Gastroesophageal sphincter (tissue), 4 donors: ENCODE measurements at regions not wholly inside any gene's neighbourhood (a gene's known extent, or its start where the extent isn't known, plus 50 kb on each side); places are given as distances from the start of the nearest gene placed in this dataset.

Experiments
- ATAC-seq: fragments of 150-250 bp; one replicate; pipeline ENCODE4 v1.9.1; 2016; ENCODE audit warnings: mild to moderate bottlenecking, moderate library complexity
- H3K27ac ChIP-seq, 4 donors: fragments of 200-600 bp; sonication (generic) in 3 of 4; 1 replicate in 3 of 4; 2 replicates in 1 of 4; pipeline ENCODE4 v1.5.1; 2016 to 2019
- H3K27me3 ChIP-seq: fragments of 200-600 bp; sonication (generic); one replicate; pipeline ENCODE4 v1.5.1; 2019
- H3K36me3 ChIP-seq, 2 donors: fragments of 200-600 bp; sonication (generic); one replicate each; pipeline ENCODE4 v1.5.1; 2019; ENCODE audit warnings: control low read depth in 1 of 2
- H3K4me1 ChIP-seq, 3 donors: fragments of 200-600 bp; sonication (generic); 1 replicate in 2 of 3; 2 replicates in 1 of 3; pipeline ENCODE4 v1.5.1; 2016 to 2019; ENCODE audit warnings: control low read depth in 2 of 3
- H3K4me3 ChIP-seq, 2 donors: fragments of 200-600 bp; sonication (generic); one replicate each; pipeline ENCODE4 v1.5.1; 2019; ENCODE audit warnings: mild to moderate bottlenecking in 1 of 2, moderate library complexity in 1 of 2
- H3K9me3 ChIP-seq, 3 donors: fragments of 200-600 bp; sonication (generic); one replicate each; pipeline ENCODE4 v1.5.1; 2017 to 2019; ENCODE audit warnings: control low read depth in 2 of 3
- EP300 ChIP-seq: sonication (generic); formaldehyde crosslinking; IDR thresholded peaks from one replicate; pipeline ENCODE4 v1.6.1; 2017; ENCODE audit warnings: antibody characterized with exemption, mild to moderate bottlenecking
- POLR2A ChIP-seq, 2 donors: fragments of 450-650 bp; IDR thresholded peaks; one replicate each; pipeline ENCODE4 v1.6.1; 2017; ENCODE audit warnings: antibody characterized with exemption in 2 of 2, mild to moderate bottlenecking in 2 of 2, moderate library complexity in 1 of 2
- POLR2AphosphoS5 ChIP-seq: sonication (generic); formaldehyde crosslinking; IDR thresholded peaks from one replicate; pipeline ENCODE4 v1.6.1; 2017; ENCODE audit warnings: antibody characterized with exemption
- WGBS, 2 donors: methylation state at CpG; one replicate each; pipeline ENCODE4 v1.1.5; 2018; ENCODE audit warnings: low coverage in 1 of 2; 5-methylcytosine and 5-hydroxymethylcytosine counted together
- TF ChIP-seq, protein P1 (sequence below), 4 experiments: fragments of 200-600 bp in 2 of 4; fragments of 450-650 bp in 2 of 4; sonication (generic) in 1 of 4; IDR thresholded peaks; one replicate each; pipeline ENCODE4 v1.5.1; 2017 to 2019; ENCODE audit warnings: antibody characterized with exemption in 4 of 4, mild to moderate bottlenecking in 2 of 4, moderate library complexity in 2 of 4

DNA sequence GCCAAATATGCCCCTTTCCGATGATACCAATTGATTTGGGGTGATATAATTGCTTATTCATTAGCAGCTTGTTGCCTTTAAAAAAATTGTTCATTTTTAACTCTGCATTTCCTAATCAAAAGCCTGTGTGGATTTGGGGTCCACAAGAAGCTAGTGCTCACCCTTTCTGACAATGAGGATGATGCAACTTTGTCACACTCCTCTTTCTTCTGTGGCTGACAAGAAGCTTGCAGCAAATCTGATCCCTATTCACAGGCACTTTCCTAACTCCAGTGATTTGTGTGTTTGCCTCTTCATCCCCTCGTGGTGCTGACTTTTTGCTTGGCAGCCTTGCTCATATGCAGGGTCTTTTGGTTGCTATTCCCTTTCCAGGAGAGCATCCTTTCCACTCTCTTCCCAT, 182.7 kb upstream of the LDB2 start:
- no peaks in the 10 kb centered on the region for H3K9me3 ChIP-seq
- TF ChIP-seq, protein P1, sequence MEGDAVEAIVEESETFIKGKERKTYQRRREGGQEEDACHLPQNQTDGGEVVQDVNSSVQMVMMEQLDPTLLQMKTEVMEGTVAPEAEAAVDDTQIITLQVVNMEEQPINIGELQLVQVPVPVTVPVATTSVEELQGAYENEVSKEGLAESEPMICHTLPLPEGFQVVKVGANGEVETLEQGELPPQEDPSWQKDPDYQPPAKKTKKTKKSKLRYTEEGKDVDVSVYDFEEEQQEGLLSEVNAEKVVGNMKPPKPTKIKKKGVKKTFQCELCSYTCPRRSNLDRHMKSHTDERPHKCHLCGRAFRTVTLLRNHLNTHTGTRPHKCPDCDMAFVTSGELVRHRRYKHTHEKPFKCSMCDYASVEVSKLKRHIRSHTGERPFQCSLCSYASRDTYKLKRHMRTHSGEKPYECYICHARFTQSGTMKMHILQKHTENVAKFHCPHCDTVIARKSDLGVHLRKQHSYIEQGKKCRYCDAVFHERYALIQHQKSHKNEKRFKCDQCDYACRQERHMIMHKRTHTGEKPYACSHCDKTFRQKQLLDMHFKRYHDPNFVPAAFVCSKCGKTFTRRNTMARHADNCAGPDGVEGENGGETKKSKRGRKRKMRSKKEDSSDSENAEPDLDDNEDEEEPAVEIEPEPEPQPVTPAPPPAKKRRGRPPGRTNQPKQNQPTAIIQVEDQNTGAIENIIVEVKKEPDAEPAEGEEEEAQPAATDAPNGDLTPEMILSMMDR (IDR thresholded peaks at IDR 0.05), result no peak
- TF ChIP-seq POLR2A (IDR thresholded peaks at IDR 0.05), result no peak
- no peak for TF ChIP-seq EP300
- no peak for TF ChIP-seq POLR2AphosphoS5
- ATAC-seq, result no peak
- H3K27ac ChIP-seq, result no peak overlapping the region
- no peaks in the 10 kb centered on the region for H3K4me1 ChIP-seq
- no peaks in the 10 kb centered on the region for H3K27me3 ChIP-seq
- no peaks in the 10 kb centered on the region for H3K36me3 ChIP-seq
- 56 to 69% methylated on average over 2 of the region's 2 CpGs for WGBS, 2 donors
- no peak overlapping the region for H3K4me3 ChIP-seq

DNA sequence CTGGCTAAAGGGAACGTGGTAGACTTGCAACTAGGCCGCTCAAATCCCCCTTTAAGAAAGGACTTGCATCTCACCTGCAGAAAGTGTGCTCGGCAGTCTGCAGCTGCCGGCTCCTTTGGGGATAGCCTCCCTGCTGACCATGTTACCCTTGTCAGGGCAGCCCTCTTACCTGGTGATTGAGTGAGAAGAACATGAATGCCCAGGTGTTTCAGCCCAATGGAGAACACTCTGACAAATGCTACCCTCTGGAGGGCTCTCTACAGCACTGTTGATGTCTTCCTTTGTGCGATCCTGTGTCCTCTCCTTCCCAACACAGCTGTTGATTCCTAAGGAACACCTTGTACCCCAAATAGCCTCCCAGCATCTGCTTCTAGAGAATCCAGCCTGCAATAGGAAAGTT, 178.7 kb upstream of the LDB2 start:
- ATAC-seq, result no peak
- H3K4me1 ChIP-seq, result no peaks in the 10 kb centered on the region
- no peak overlapping the region for H3K27ac ChIP-seq
- H3K27me3 ChIP-seq, result no peaks in the 10 kb centered on the region
- TF ChIP-seq EP300 (no peak), POLR2A (IDR thresholded peaks at IDR 0.05) (no peak), POLR2AphosphoS5 (no peak)
- TF ChIP-seq, protein P1 (IDR thresholded peaks at IDR 0.05), result no peak
- no peaks in the 10 kb centered on the region for H3K9me3 ChIP-seq
- H3K4me3 ChIP-seq, result no peak overlapping the region
- WGBS, 2 donors, result 83 to 92% methylated on average over 1 to 4 of the region's 5 CpGs
- no peaks in the 10 kb centered on the region for H3K36me3 ChIP-seq

DNA sequence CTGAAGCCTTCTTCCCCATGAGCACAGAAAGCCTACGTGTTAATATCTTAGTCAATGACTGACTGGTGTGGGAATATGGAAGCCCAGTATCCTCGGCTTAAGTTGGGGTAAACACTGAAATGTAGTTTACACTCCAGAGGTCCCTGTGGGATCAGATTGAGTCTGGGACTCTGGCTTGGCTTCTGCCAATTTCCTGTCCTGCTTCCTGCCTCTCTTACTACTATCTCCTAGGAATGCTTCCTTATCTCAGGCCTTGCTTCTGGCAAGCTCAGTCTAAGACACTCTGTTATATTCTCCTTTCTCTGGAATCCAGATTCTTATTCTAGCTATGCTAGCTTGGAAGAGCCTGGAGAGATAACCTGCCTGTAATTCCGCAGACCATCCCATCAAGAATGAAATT, 174.0 kb upstream of the LDB2 start:
- H3K4me3 ChIP-seq, result no peak overlapping the region
- no peak for ATAC-seq
- no peak overlapping the region for H3K27ac ChIP-seq
- peaks cover 0 to 6% (median 0%) of the 10 kb centered on the region in 3 donors for H3K9me3 ChIP-seq
- peaks cover 0 to 18% (median 0%) of the 10 kb centered on the region in 3 donors for H3K4me1 ChIP-seq
- WGBS, 2 donors, result 65 to 92% methylated on average over 3 of the region's 3 CpGs
- TF ChIP-seq, protein P1 (IDR thresholded peaks at IDR 0.05), result no peak
- no peak for TF ChIP-seq EP300
- no peaks in the 10 kb centered on the region for H3K27me3 ChIP-seq
- H3K36me3 ChIP-seq, result no peaks in the 10 kb centered on the region

DNA sequence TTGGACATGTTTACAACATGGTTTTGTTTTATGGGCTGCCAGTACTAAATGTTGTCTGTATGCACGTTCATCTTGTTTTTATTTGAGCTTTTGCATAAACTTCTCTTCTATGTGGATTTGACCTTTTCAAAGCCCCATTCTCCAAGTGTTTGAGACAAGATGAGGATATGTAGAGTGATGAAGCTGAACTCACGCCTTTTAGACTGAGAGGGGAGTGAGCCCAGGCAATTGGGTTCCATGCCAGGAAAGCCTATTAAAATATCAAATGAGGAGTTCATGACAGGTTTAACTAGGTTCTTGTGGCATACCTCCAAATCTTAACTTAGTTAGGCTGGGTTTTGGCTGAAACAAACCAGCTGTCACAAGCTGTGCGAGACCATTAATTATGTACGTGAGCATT, 170.4 kb upstream of the LDB2 start:
- ATAC-seq, result no peak
- Histone ChIP-seq H3K36me3 (no peaks in the 10 kb centered on the region), H3K9me3 (peaks cover 0 to 6% (median 0%) of the 10 kb centered on the region in 3 donors), H3K4me3 (no peak overlapping the region), H3K4me1 (peaks cover 0 to 27% (median 0%) of the 10 kb centered on the region in 3 donors), H3K27ac (no peak overlapping the region), H3K27me3 (no peaks in the 10 kb centered on the region)
- WGBS, 2 donors, result 25 to 28% methylated on average over 4 of the region's 4 CpGs
- TF ChIP-seq POLR2A (IDR thresholded peaks at IDR 0.05) (no peak), POLR2AphosphoS5 (no peak), EP300 (no peak)
- TF ChIP-seq, protein P1 (IDR thresholded peaks at IDR 0.05), result no peak

DNA sequence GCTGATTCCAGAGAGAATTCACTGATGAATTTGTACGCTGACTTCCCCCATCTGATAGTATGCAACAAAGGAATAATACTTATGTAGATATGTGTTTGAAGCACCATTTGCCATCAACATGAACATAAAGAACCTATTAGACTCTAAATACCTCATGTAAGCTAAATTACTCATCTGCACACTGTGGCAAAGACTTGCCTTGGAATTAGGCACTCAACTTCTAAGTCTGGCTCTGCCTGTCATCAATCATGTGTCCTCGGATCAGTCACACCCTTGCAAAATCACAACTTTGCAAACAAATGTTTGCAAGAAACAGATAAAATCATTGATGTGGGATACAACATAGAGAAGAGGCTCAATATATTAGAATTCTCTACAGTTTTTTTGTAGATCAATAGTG, 169.9 kb upstream of the LDB2 start:
- no peak for ATAC-seq
- 51 to 64% methylated on average over 2 of the region's 2 CpGs for WGBS, 2 donors
- no peak overlapping the region for H3K27ac ChIP-seq
- H3K4me3 ChIP-seq, result no peak overlapping the region
- no peaks in the 10 kb centered on the region for H3K27me3 ChIP-seq
- TF ChIP-seq, protein P1 (IDR thresholded peaks at IDR 0.05), result no peak
- no peak for TF ChIP-seq POLR2AphosphoS5
- no peak for TF ChIP-seq POLR2A (IDR thresholded peaks at IDR 0.05)
- TF ChIP-seq EP300, result no peak
- H3K36me3 ChIP-seq, result no peaks in the 10 kb centered on the region
- peaks cover 0 to 27% (median 0%) of the 10 kb centered on the region in 3 donors for H3K4me1 ChIP-seq
- peaks cover 0 to 6% (median 0%) of the 10 kb centered on the region in 3 donors for H3K9me3 ChIP-seq
